AG09319 (cell line): ENCODE measurements at regions not wholly inside any gene's neighbourhood (a gene's known extent, or its start where the extent isn't known, plus 50 kb on each side); places are given as distances from the start of the nearest gene placed in this dataset.

ENCODE experiments used
- DNase-seq: peaks from one replicate; pipeline ENCODE4 v3.0.0-alpha.2; 2010; ENCODE audit warnings: low read depth; ENCODE audit errors: extremely low read depth
- CTCF ChIP-seq: IDR thresholded peaks from 2 replicates; pipeline ENCODE4 v1.5.1; 2011; ENCODE audit warnings: low read depth, mild to moderate bottlenecking, inconsistent platforms, low read length, moderate library complexity

DNA sequence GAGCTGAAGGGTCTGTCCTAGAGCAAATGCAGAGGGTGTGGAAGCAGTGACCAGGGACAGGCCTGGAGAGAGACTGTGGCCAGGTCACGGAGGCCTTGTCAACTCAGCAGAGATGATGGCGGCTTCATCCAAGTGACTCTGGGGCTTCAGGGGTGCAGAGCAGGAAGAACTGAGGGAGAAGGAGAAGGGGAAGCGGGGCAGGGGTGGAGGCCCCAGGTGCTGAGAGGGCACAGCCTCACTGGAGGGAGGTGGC is 299.1 kb downstream of the ZNF536 start:
- DNase-seq = no peak
- no peak for TF ChIP-seq CTCF

DNA sequence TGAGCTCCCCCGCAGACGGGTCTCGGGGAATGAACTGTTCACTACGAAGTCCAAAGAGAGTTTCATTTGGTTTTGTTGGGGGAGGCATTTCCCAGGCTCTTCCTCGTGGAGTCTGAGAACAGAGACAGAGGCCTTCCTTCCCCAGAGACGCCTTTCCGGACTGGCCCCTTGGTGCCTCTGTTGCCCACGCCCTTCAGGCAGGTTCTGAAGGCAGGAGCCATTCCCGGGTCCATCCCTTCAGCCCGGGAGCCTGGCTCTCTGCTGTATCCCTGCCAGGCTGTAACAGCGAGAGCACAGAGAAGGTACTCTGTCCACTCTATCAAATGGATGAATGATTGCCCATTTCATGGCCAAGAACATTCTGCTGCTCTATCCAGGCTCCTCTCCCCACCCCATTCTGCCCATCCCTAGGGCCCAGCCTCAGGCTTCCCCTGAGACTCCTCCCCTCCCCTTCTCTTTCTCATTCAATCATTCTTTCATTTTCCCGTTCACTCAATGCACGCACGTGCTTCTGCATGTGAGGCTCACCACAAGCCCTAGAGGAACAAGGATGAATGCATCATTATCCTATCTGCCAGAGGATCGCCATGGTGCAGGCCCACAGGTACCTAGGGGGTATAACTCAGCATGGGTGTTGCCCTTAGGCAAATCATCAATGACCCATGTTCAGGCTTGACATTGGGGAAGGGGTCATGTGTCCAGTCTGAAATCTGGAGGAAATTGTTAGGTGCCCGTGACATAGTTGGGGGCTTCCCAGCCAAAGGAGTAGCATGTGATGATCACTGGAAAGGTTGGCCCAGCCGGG is 298.6 kb downstream of the ZNF536 start:
- no peak for TF ChIP-seq CTCF
- no peak for DNase-seq

- DNase-seq = no peak
- no peak for TF ChIP-seq CTCF
Observed at GRCh38 chr19:30670011-30670329, 297.8 kb downstream of the ZNF536 start.

GRCh38 chr19:30669329-30670010 is 297.3 kb downstream of the ZNF536 start:
- peak; percentile 86 for TF ChIP-seq CTCF
- DNase-seq = no peak

DNA sequence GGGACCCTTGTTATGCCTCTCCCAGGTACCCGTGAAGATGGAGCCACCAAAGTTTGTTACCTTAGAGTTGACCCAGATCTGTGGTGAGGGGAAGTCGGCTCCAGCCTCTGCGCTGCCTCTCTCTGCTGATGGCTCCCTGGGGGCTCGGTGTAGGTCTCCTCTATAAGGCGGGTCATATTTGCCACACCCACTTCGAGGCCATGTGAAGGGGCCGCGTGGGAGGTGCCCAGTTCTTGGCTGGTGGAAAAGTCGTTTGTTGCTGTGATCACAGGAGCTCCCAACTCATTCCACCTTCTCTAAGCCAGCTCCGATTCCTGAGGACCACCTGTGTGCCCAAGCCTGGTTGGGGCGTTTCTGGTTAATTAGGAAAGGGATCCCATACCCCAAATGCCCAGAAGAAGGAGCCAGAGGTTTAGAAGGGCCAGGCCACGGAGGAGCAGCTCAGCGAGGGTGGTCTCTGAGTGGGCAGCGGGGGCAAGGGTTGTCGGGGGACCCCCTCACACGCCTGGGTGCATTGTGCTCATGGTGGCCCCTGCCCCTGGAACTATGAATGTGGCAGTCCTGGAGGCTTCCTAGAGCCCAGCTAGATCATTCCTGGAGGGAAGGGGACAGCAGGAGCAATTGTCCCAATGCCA is 296.5 kb downstream of the ZNF536 start:
- DNase-seq = no peak
- TF ChIP-seq CTCF = no peak

- TF ChIP-seq CTCF = no peak
- DNase-seq = no peak
Observed at GRCh38 chr19:30667746-30668145, 295.6 kb downstream of the ZNF536 start.

DNA sequence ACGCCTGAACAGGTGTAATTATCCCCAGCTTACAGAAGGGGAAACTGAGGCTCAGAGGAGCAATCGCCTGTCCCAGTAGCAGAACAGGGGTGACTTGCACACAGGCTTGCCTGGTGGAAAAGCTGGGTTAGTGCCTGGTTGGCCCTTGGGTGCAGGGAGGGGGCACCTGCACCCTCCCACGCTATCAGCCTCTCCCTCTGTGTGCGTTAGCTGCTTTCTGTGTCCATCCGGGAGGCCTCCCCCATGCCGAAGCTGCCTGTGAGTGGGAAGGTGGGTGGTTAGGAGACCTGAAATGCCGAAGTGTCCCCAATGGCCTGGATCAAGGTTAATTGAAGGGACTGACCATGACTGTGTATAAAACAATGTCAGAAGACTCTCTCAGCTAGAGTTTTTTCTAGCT is 295.0 kb downstream of the ZNF536 start:
- no peak for DNase-seq
- TF ChIP-seq CTCF = no peak
